ENCODE measurements at regions not wholly inside any gene's neighbourhood (a gene's known extent, or its start where the extent isn't known, plus 50 kb on each side); places are given as distances from the start of the nearest gene placed in this dataset.

GRCh38 chr6:40860443-40860842 is 178.6 kb downstream of the UNC5CL start:
- TF ChIP-seq, protein P1, sequence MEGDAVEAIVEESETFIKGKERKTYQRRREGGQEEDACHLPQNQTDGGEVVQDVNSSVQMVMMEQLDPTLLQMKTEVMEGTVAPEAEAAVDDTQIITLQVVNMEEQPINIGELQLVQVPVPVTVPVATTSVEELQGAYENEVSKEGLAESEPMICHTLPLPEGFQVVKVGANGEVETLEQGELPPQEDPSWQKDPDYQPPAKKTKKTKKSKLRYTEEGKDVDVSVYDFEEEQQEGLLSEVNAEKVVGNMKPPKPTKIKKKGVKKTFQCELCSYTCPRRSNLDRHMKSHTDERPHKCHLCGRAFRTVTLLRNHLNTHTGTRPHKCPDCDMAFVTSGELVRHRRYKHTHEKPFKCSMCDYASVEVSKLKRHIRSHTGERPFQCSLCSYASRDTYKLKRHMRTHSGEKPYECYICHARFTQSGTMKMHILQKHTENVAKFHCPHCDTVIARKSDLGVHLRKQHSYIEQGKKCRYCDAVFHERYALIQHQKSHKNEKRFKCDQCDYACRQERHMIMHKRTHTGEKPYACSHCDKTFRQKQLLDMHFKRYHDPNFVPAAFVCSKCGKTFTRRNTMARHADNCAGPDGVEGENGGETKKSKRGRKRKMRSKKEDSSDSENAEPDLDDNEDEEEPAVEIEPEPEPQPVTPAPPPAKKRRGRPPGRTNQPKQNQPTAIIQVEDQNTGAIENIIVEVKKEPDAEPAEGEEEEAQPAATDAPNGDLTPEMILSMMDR (conservative IDR thresholded peaks at IDR 0.05; ENCODE audit: low read depth), result no peak
- no peak overlapping the region for H3K27ac ChIP-seq
- POLR2A ChIA-PET (ENCODE audit: low non-redundant PET), result no interaction called here
- CTCF ChIA-PET, result no interaction called here
- no peak for DNase-seq (ENCODE audit: low spot score)

DNA sequence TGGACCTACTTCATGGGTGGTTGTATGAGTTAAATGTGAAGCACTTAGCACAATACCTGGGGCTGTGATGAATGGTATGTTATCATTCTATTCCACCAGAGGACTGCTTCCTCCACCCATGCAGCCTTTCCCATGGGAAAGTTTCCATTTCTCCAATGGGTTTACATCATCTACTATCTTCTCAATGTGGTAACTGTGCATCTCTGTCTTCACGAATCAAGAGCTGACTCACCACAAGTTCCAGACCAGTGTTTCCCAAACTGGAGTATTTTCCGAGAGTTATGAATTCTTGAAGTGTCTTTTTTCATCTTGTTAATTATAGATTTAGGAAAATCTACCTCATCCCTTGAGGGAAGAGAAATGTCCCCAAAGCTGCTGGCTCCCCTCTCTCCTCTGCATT is 182.8 kb downstream of the UNC5CL start:
- CTCF ChIA-PET, result interaction anchor here (0.6 kb wide), 1 partner anchor 136 kb away, joined by 3 read pairs; no protein-coding TSS in a partner anchor
- no peak overlapping the region for H3K27ac ChIP-seq
- POLR2A ChIA-PET (ENCODE audit: low non-redundant PET), result interaction anchor here (0.7 kb wide), 1 partner anchor 57 kb away, joined by 4 read pairs; no protein-coding TSS in a partner anchor
- TF ChIP-seq, protein P1 (conservative IDR thresholded peaks at IDR 0.05; ENCODE audit: low read depth), result no peak
- no peak for DNase-seq (ENCODE audit: low spot score)

DNA sequence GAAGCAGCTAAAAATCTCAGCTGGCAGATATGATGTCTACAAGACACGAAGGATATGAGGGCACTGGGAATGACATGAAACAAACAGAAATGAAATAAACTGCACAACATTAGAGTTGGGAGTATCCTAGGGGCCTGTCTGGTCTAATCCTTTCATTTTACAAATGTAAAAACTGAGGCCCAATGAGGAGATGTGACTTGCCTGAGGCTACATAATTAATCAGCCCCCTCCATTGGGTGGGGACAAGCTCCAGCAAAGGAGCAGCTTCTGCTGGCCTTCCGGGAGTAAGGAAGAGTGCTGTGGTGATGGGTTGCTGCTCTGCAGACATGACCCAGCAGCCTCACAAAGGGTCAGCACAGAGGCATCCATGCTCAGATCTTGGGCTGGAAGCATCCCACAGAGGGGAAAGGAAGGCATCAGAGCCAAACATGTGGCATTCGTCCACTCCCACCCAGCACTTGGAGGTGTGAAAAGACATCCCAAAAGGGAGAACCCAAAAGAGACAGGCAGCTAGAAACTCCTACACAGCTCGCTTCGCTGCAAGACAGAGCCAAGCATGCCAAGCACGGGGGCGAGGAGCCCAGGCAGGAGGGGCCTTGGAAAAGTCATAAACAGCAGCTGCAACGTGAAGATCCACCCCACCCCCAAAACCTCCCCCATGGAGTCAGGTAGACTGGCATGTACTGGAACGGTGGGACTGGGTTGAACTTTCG is 183.7 kb downstream of the UNC5CL start:
- TF ChIP-seq, protein P1 (conservative IDR thresholded peaks at IDR 0.05; ENCODE audit: low read depth), result no peak
- no peak overlapping the region for H3K27ac ChIP-seq
- CTCF ChIA-PET, result interaction anchor here (0.6 to 0.7 kb wide), 2 partner anchors 181 to 1140 kb away, joined by 3 read pairs; no protein-coding TSS in a partner anchor
- no peak for DNase-seq (ENCODE audit: low spot score)
- POLR2A ChIA-PET (ENCODE audit: low non-redundant PET), result no interaction called here

DNA sequence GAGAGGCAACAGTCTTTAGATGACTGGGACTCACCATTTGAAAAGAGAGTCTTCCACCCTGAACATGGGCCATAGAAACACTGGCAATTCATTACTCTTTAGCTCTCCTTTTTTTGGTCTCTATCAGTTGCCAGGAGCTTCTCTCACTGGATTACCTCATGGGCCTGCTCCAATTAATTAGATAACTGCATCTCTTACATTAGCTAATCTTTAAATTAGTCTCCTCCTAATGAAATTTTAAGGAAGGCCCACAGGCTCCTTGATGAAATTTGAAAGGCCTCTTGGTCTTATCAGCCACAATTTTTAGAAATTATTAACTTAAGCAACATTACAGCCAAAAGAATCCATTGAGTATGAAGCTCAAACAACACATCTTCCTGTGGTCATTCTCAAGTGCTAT is 184.4 kb downstream of the UNC5CL start:
- TF ChIP-seq, protein P1 (conservative IDR thresholded peaks at IDR 0.05; ENCODE audit: low read depth), result no peak
- DNase-seq (ENCODE audit: low spot score), result no peak
- ChIA-PET CTCF (interaction anchor here (0.6 to 0.7 kb wide), 2 partner anchors 182 to 1139 kb away, joined by 3 read pairs; no protein-coding TSS in a partner anchor), POLR2A (ENCODE audit: low non-redundant PET) (no interaction called here)
- H3K27ac ChIP-seq, result no peak overlapping the region

DNA sequence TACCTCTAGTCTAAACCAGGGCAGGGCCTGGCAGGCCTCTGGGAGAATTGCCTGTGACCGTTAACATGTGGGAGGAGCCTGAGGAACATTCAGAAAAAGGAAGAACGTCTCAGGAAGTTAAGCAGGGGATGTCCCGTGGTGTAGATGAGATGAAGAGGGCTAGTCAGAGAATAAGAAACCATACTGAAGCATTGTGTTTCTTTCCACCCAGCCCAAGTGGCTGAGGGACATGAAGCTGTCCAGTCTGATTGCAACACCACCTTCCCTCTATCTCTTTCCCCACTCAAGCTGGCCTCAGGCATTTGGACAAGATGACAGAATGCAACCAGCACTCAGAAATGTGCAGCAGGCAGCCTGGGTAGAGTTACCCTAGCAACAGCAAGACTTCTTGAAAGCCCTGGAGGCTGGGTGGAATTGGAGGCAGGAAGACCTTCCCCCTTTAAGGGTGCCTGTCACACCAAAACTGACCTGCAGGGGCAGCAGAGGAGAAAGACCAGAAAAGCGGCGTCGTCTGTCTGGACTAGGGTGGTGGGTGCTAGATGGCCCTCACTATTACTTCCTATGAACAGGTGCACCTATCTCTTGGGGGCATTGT is 186.1 kb downstream of the UNC5CL start:
- POLR2A ChIA-PET (ENCODE audit: low non-redundant PET), result no interaction called here
- CTCF ChIA-PET, result interaction anchor here (0.6 to 0.7 kb wide), 2 partner anchors 10 to 203 kb away, joined by 3 read pairs; no protein-coding TSS in a partner anchor
- TF ChIP-seq, protein P1 (conservative IDR thresholded peaks at IDR 0.05; ENCODE audit: low read depth), result no peak
- DNase-seq (ENCODE audit: low spot score), result no peak
- H3K27ac ChIP-seq, result no peak overlapping the region

GRCh38 chr6:40849546-40849945 is 189.5 kb downstream of the UNC5CL start:
- H3K27ac ChIP-seq, result no peak overlapping the region
- POLR2A ChIA-PET (ENCODE audit: low non-redundant PET), result no interaction called here
- no peak for DNase-seq (ENCODE audit: low spot score)
- CTCF ChIA-PET, result no interaction called here
- TF ChIP-seq, protein P1 (conservative IDR thresholded peaks at IDR 0.05; ENCODE audit: low read depth), result no peak
